Panc1 (cell line): ENCODE measurements at regions not wholly inside any gene's neighbourhood (a gene's known extent, or its start where the extent isn't known, plus 50 kb on each side); places are given as distances from the start of the nearest gene placed in this dataset.

Experiments
- ATAC-seq: fragments of 200-7000 bp; cut with Tn5 transposase; 2 replicates; pipeline ENCODE4 v1.9.1; 2020; ENCODE audit warnings: mild to moderate bottlenecking, moderate library complexity
- BruUV-seq: library from RNA; stranded (reverse); fragments of 400-500 nt; replicated peaks from 2 replicates; lab custom pipeline; 2021; lab: Mats Ljungman, UMichigan
- CTCF ChIA-PET: fragments of 300-600 bp; sonication (Branson Sonifier 250); formaldehyde crosslinking; loops from one replicate; lab custom pipeline; 2022; ENCODE audit warnings: antibody characterized with exemption; lab: Charles Lee
- POLR2A ChIA-PET: fragments of 300-600 bp; sonication (Branson Sonifier 250); formaldehyde crosslinking; loops from one replicate; lab custom pipeline; 2022; ENCODE audit warnings: antibody characterized with exemption; lab: Charles Lee
- DNase-seq: peaks from one replicate; pipeline ENCODE4 v3.0.0-alpha.2; 2010; ENCODE audit warnings: low read depth, low spot score
- H3K27ac ChIP-seq: 2 replicates; pipeline ENCODE4 v1.5.1; 2011; ENCODE audit warnings: mild to moderate bottlenecking, low read length, inconsistent platforms
- H3K27me3 ChIP-seq: fragments of 200-500 bp; sonication (Bioruptor generic); 2 replicates; pipeline ENCODE4 v1.6.0; 2014; ENCODE audit warnings: low read length, inconsistent platforms; ENCODE audit not compliant: control insufficient read depth, insufficient read depth
- H3K36me3 ChIP-seq: fragments of 200-500 bp; sonication (Bioruptor generic); 2 replicates; pipeline ENCODE4 v1.5.1; 2014; ENCODE audit warnings: inconsistent platforms, mild to moderate bottlenecking, low read length, moderate library complexity; ENCODE audit not compliant: control insufficient read depth, insufficient read depth
- H3K4me1 ChIP-seq: 2 replicates; pipeline ENCODE4 v1.5.1; 2011; ENCODE audit warnings: inconsistent platforms, mild to moderate bottlenecking, low read length, moderate library complexity; ENCODE audit not compliant: control insufficient read depth, insufficient read depth
- H3K4me3 ChIP-seq, 2 experiments: 2 replicates each; pipeline ENCODE4 v1.5.1; 2011 to 2012; ENCODE audit warnings: low read depth in 2 of 2, low read length in 2 of 2, mild to moderate bottlenecking in 2 of 2, inconsistent platforms in 1 of 2, moderate library complexity in 1 of 2
- H3K9me3 ChIP-seq: fragments of 200-500 bp; sonication (Bioruptor generic); 2 replicates; pipeline ENCODE4 v1.5.1; 2014; ENCODE audit warnings: low read depth, mild to moderate bottlenecking, inconsistent platforms, low read length, moderate library complexity; ENCODE audit not compliant: control insufficient read depth, insufficient read depth
- POLR2AphosphoS5 ChIP-seq: IDR thresholded peaks from 2 replicates; pipeline ENCODE4 v1.6.1; 2012; ENCODE audit warnings: mild to moderate bottlenecking, low read depth, low read length, moderate library complexity
- SIN3A ChIP-seq: IDR thresholded peaks from 2 replicates; pipeline ENCODE4 v1.6.1; 2012; ENCODE audit warnings: low read depth, mild to moderate bottlenecking, low read length, moderate library complexity, borderline replicate concordance; ENCODE audit not compliant: insufficient read depth
- TCF7L2 ChIP-seq: IDR thresholded peaks from 2 replicates; pipeline ENCODE4 v1.6.1; 2011; ENCODE audit warnings: mild to moderate bottlenecking, low read depth, low read length, inconsistent platforms
- in situ Hi-C: cut with HindIII; loops from 2 replicates; pipeline ENCODE4 v1.10.0; 2016; ENCODE audit warnings: low sequenced_read_pairs, low pct_unique_long_range_greater_than_20kb
- intact Hi-C: fragments of 100-400 bp; cut with micrococcal nuclease; formaldehyde crosslinking; loops from one replicate; pipeline ENCODE4 v1.10.0; 2022; ENCODE audit not compliant: unreplicated experiment
- TF ChIP-seq, protein P1 (sequence below): fragments of 450-650 bp; IDR thresholded peaks from 2 replicates; pipeline ENCODE4 v1.5.1; 2017; ENCODE audit warnings: mild to moderate bottlenecking
- TF ChIP-seq, protein P2 (sequence below), 2 experiments: IDR thresholded peaks; 2 replicates each; pipeline ENCODE4 v1.6.1; 2011 to 2012; ENCODE audit warnings: low read depth in 2 of 2, control low read depth in 1 of 2, low read length in 1 of 2, mild to moderate bottlenecking in 1 of 2, moderate library complexity in 1 of 2; ENCODE audit not compliant: insufficient read depth in 1 of 2

DNA sequence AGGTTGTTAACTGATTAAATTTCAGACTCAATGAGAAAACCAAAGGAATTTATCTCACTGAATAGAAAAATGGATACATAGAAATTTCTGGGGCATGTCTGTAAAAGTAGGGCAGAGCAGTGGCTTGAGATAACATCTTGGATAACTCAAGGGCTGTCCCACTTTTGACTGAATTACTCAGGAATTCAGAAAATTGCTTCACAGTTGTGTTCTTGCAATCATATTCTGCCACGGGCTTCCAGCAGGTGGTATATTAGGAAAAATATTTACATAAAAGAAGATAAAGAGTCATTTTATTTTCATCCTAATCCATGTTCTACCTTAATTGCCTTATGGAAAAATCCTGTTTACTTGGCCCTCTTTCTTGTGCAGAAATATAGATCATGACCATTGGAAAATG lies 156.4 kb upstream of the AKIRIN2 start:
- no TSS peak for BruUV-seq
- intact Hi-C loops: no loop called here
- no peaks in the 10 kb centered on the region for H3K4me1 ChIP-seq
- DNase-seq: no peak
- ChIA-PET POLR2A (no interaction called here), CTCF (no interaction called here)
- peaks cover 8% of the 10 kb centered on the region for H3K27me3 ChIP-seq
- H3K27ac ChIP-seq: no peak overlapping the region
- H3K36me3 ChIP-seq: no peaks in the 10 kb centered on the region
- H3K4me3 ChIP-seq: no peak overlapping the region
- in situ Hi-C loops: no loop called here
- no peak for ATAC-seq
- TF ChIP-seq TCF7L2: no peak
- TF ChIP-seq, protein P1, sequence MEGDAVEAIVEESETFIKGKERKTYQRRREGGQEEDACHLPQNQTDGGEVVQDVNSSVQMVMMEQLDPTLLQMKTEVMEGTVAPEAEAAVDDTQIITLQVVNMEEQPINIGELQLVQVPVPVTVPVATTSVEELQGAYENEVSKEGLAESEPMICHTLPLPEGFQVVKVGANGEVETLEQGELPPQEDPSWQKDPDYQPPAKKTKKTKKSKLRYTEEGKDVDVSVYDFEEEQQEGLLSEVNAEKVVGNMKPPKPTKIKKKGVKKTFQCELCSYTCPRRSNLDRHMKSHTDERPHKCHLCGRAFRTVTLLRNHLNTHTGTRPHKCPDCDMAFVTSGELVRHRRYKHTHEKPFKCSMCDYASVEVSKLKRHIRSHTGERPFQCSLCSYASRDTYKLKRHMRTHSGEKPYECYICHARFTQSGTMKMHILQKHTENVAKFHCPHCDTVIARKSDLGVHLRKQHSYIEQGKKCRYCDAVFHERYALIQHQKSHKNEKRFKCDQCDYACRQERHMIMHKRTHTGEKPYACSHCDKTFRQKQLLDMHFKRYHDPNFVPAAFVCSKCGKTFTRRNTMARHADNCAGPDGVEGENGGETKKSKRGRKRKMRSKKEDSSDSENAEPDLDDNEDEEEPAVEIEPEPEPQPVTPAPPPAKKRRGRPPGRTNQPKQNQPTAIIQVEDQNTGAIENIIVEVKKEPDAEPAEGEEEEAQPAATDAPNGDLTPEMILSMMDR: no peak
- TF ChIP-seq SIN3A: no peak
- no peak for TF ChIP-seq POLR2AphosphoS5
- TF ChIP-seq, protein P2, sequence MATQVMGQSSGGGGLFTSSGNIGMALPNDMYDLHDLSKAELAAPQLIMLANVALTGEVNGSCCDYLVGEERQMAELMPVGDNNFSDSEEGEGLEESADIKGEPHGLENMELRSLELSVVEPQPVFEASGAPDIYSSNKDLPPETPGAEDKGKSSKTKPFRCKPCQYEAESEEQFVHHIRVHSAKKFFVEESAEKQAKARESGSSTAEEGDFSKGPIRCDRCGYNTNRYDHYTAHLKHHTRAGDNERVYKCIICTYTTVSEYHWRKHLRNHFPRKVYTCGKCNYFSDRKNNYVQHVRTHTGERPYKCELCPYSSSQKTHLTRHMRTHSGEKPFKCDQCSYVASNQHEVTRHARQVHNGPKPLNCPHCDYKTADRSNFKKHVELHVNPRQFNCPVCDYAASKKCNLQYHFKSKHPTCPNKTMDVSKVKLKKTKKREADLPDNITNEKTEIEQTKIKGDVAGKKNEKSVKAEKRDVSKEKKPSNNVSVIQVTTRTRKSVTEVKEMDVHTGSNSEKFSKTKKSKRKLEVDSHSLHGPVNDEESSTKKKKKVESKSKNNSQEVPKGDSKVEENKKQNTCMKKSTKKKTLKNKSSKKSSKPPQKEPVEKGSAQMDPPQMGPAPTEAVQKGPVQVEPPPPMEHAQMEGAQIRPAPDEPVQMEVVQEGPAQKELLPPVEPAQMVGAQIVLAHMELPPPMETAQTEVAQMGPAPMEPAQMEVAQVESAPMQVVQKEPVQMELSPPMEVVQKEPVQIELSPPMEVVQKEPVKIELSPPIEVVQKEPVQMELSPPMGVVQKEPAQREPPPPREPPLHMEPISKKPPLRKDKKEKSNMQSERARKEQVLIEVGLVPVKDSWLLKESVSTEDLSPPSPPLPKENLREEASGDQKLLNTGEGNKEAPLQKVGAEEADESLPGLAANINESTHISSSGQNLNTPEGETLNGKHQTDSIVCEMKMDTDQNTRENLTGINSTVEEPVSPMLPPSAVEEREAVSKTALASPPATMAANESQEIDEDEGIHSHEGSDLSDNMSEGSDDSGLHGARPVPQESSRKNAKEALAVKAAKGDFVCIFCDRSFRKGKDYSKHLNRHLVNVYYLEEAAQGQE (IDR thresholded peaks at IDR 0.05; ENCODE audit: insufficient read depth in 1 of 2, low read depth in 2 of 2, low read length in 1 of 2): no peak
- no peaks in the 10 kb centered on the region for H3K9me3 ChIP-seq

DNA sequence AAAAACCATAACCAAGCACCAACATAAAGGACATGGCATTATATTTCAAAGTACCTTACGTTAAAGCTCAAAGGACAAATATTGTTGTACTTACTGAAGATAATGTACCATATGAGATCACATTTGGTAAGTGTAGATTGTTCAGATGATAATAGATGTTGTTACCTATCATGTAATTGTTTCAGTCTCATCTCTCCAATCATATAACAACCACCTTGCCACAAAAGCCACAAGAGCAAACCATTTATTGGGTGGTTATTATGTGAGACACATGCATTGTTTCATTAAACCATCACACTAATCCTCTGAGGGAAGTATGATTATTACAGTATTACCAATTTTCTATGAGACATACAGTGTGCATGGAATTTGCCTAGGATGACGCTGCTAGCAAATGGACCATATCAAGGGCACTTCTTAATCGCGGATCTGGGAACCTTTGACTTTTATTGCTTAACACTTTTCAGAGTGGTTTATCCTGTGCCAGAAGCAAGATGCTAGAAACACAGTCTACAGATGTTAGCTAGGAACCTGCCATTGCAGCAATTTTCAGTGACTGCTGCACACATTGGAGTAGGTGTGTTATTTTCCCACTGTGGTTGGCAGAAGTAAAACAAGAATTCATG lies 149.8 kb upstream of the AKIRIN2 start:
- no TSS peak for BruUV-seq
- Histone ChIP-seq H3K9me3 (no peaks in the 10 kb centered on the region), H3K27me3 (peaks cover 13% of the 10 kb centered on the region), H3K4me1 (no peaks in the 10 kb centered on the region), H3K27ac (no peak overlapping the region), H3K36me3 (no peaks in the 10 kb centered on the region), H3K4me3 (no peak overlapping the region)
- TF ChIP-seq, protein P2 (IDR thresholded peaks at IDR 0.05; ENCODE audit: insufficient read depth in 1 of 2, low read depth in 2 of 2, low read length in 1 of 2): no peak
- in situ Hi-C loops (no loop called here), intact Hi-C loops (no loop called here)
- ATAC-seq (no peak), DNase-seq (no peak)
- POLR2A ChIA-PET: interaction anchor here (0.5 kb wide), 1 partner anchor 93 kb away, joined by 8 read pairs; no protein-coding TSS in a partner anchor
- CTCF ChIA-PET: no interaction called here
